Mesodermal cell (in vitro differentiated cells): ENCODE measurements at regions not wholly inside any gene's neighbourhood (a gene's known extent, or its start where the extent isn't known, plus 50 kb on each side); places are given as distances from the start of the nearest gene placed in this dataset.

Experiments used
- H3K27ac ChIP-seq: 2 replicates; pipeline ENCODE4 v1.7.0; 2013; ENCODE audit warnings: mild to moderate bottlenecking, low read depth, low read length, moderate library complexity; ENCODE audit not compliant: severe bottlenecking
- H3K36me3 ChIP-seq: 2 replicates; pipeline ENCODE4 v1.7.1; 2013; ENCODE audit warnings: mild to moderate bottlenecking, low read length, moderate library complexity; ENCODE audit not compliant: control insufficient read depth, insufficient read depth
- H3K4me1 ChIP-seq: one replicate; pipeline ENCODE4 v1.7.1; 2013; ENCODE audit warnings: mild to moderate bottlenecking, low read length; ENCODE audit not compliant: insufficient read depth, control insufficient read depth, poor library complexity, severe bottlenecking
- H3K4me3 ChIP-seq: 2 replicates; pipeline ENCODE4 v1.7.0; 2013; ENCODE audit warnings: low read length, control low read depth, mild to moderate bottlenecking; ENCODE audit not compliant: insufficient read depth, poor library complexity, severe bottlenecking; ENCODE audit errors: extremely low read depth
- H3K9me3 ChIP-seq: 2 replicates; pipeline ENCODE4 v1.7.1; 2013; ENCODE audit warnings: mild to moderate bottlenecking, low read length, moderate library complexity; ENCODE audit not compliant: control insufficient read depth
- WGBS, 2 experiments: methylation state at CpG; one replicate each; pipeline ENCODE4 v1.1.5; 2013; ENCODE audit warnings: missing lambda C conversion rate in 2 of 2; ENCODE audit not compliant: insufficient coverage in 2 of 2; 5-methylcytosine and 5-hydroxymethylcytosine counted together

- WGBS, 2 experiments, result 71% methylated on average over 1 of the region's 2 CpGs; no CpG with 5 or more reads in 1 of the 2 experiments
- Histone ChIP-seq H3K27ac (no peak overlapping the region), H3K4me1 (no peaks in the 10 kb centered on the region), H3K9me3 (no peaks in the 10 kb centered on the region), H3K36me3 (no peaks in the 10 kb centered on the region), H3K4me3 (no peak overlapping the region)
Observed at GRCh38 chr12:97912943-97913342, 450.3 kb downstream of the RMST start.

GRCh38 chr12:97921979-97922722 lies 459.5 kb downstream of the RMST start:
- 67 to 80% methylated on average over 1 of the region's 1 CpG for WGBS, 2 experiments
- Histone ChIP-seq H3K27ac (peak overlapping the region; percentile 62), H3K4me3 (no peak overlapping the region), H3K36me3 (no peaks in the 10 kb centered on the region), H3K4me1 (peaks cover 5% of the 10 kb centered on the region), H3K9me3 (no peaks in the 10 kb centered on the region)

- no peak overlapping the region for H3K27ac ChIP-seq
- no peaks in the 10 kb centered on the region for H3K36me3 ChIP-seq
- H3K4me1 ChIP-seq, result peaks cover 5% of the 10 kb centered on the region
- no peak overlapping the region for H3K4me3 ChIP-seq
- H3K9me3 ChIP-seq, result no peaks in the 10 kb centered on the region
- 88 to 100% methylated on average over 1 of the region's 2 CpGs for WGBS, 2 experiments
Observed at GRCh38 chr12:97923546-97923945, 460.9 kb downstream of the RMST start.

GRCh38 chr12:97924122-97924521 lies 461.5 kb downstream of the RMST start:
- WGBS, 2 experiments, result 82 to 100% methylated on average over 1 to 4 of the region's 4 CpGs
- Histone ChIP-seq H3K4me1 (peaks cover 5% of the 10 kb centered on the region), H3K4me3 (no peak overlapping the region), H3K27ac (no peak overlapping the region), H3K36me3 (no peaks in the 10 kb centered on the region), H3K9me3 (no peaks in the 10 kb centered on the region)

GRCh38 chr12:97927977-97928376 lies 465.4 kb downstream of the RMST start:
- H3K4me1 ChIP-seq, result peaks cover 5% of the 10 kb centered on the region
- no peak overlapping the region for H3K4me3 ChIP-seq
- H3K9me3 ChIP-seq, result no peaks in the 10 kb centered on the region
- WGBS, 2 experiments, result 94 to 100% methylated on average over 3 to 5 of the region's 6 CpGs
- H3K36me3 ChIP-seq, result no peaks in the 10 kb centered on the region
- H3K27ac ChIP-seq, result no peak overlapping the region

- 100% methylated on average over 1 of the region's 5 CpGs; no CpG with 5 or more reads in 1 of the 2 experiments for WGBS, 2 experiments
- Histone ChIP-seq H3K4me3 (no peak overlapping the region), H3K27ac (no peak overlapping the region), H3K9me3 (no peaks in the 10 kb centered on the region), H3K4me1 (peaks cover 8% of the 10 kb centered on the region), H3K36me3 (no peaks in the 10 kb centered on the region)
Observed at GRCh38 chr12:97936165-97936564, 473.6 kb downstream of the RMST start.

- Histone ChIP-seq H3K27ac (no peak overlapping the region), H3K9me3 (peaks cover 3% of the 10 kb centered on the region)
Observed at GRCh38 chr12:97938031-97938430, 475.4 kb downstream of the RMST start.

GRCh38 chr12:97939156-97939555 lies 476.6 kb downstream of the RMST start:
- H3K9me3 ChIP-seq, result peaks cover 3% of the 10 kb centered on the region
- 100% methylated on average over 1 of the region's 1 CpG for WGBS, 2 experiments
- H3K4me1 ChIP-seq, result peaks cover 8% of the 10 kb centered on the region

More at GRCh38 chr12:97938031-97938430, 475.4 kb downstream of the RMST start:
- Histone ChIP-seq H3K36me3 (no peaks in the 10 kb centered on the region), H3K4me3 (no peak overlapping the region), H3K4me1 (peaks cover 8% of the 10 kb centered on the region)

GRCh38 chr12:97940105-97940504 lies 477.5 kb downstream of the RMST start:
- WGBS, 2 experiments, result 100% methylated on average over 1 of the region's 1 CpG; no CpG with 5 or more reads in 1 of the 2 experiments

More at GRCh38 chr12:97939156-97939555, 476.6 kb downstream of the RMST start:
- Histone ChIP-seq H3K4me3 (no peak overlapping the region), H3K36me3 (no peaks in the 10 kb centered on the region), H3K27ac (no peak overlapping the region)

GRCh38 chr12:97940629-97941028 lies 478.0 kb downstream of the RMST start:
- Histone ChIP-seq H3K27ac (peak overlapping the region; percentile 80), H3K36me3 (no peaks in the 10 kb centered on the region), H3K9me3 (peaks cover 3% of the 10 kb centered on the region), H3K4me1 (peaks cover 8% of the 10 kb centered on the region), H3K4me3 (no peak overlapping the region)
- 28 to 60% methylated on average over 1 to 2 of the region's 2 CpGs for WGBS, 2 experiments

More at GRCh38 chr12:97940105-97940504, 477.5 kb downstream of the RMST start:
- peaks cover 8% of the 10 kb centered on the region for H3K4me1 ChIP-seq
- peak overlapping the region; percentile 80 for H3K27ac ChIP-seq
- peaks cover 3% of the 10 kb centered on the region for H3K9me3 ChIP-seq
- H3K4me3 ChIP-seq, result no peak overlapping the region
- H3K36me3 ChIP-seq, result no peaks in the 10 kb centered on the region

GRCh38 chr12:97941686-97942354 lies 479.2 kb downstream of the RMST start:
- WGBS, 2 experiments, result no CpG with 5 or more reads among the region's 3 CpGs
- no peak overlapping the region for H3K27ac ChIP-seq
- no peak overlapping the region for H3K4me3 ChIP-seq
- H3K4me1 ChIP-seq, result peaks cover 8% of the 10 kb centered on the region
- no peaks in the 10 kb centered on the region for H3K36me3 ChIP-seq
- H3K9me3 ChIP-seq, result peaks cover 3% of the 10 kb centered on the region
